Osteoblast (primary cell): ENCODE measurements at regions not wholly inside any gene's neighbourhood (a gene's known extent, or its start where the extent isn't known, plus 50 kb on each side); places are given as distances from the start of the nearest gene placed in this dataset.
"Not testable (repeated sequence)": the region's sequence is repeated elsewhere in the genome, so short reads cannot be mapped to it uniquely, and the experiment has no call there.

ENCODE experiments used
- DNase-seq: peaks from one replicate; pipeline ENCODE4 v3.0.0; 2011; ENCODE audit warnings: low spot score, mixed read lengths; ENCODE audit not compliant: insufficient read length; ENCODE audit errors: missing footprints
- H2AFZ ChIP-seq: 2 replicates; pipeline ENCODE4 v1.6.0; 2011; ENCODE audit warnings: mild to moderate bottlenecking, low read length
- H3K27ac ChIP-seq: 2 replicates; pipeline ENCODE4 v1.5.1; 2011; ENCODE audit warnings: mild to moderate bottlenecking, low read depth, low read length, moderate library complexity
- H3K27me3 ChIP-seq: 2 replicates; pipeline ENCODE4 v1.6.0; 2012; ENCODE audit warnings: mild to moderate bottlenecking, control low read depth, inconsistent platforms, low read length, moderate library complexity; ENCODE audit not compliant: insufficient read depth
- H3K36me3 ChIP-seq: 2 replicates; pipeline ENCODE4 v1.5.1; 2011; ENCODE audit warnings: mild to moderate bottlenecking, low read length, control low read depth, moderate library complexity; ENCODE audit not compliant: insufficient read depth
- H3K4me1 ChIP-seq: 2 replicates; pipeline ENCODE4 v1.5.1; 2011; ENCODE audit warnings: mild to moderate bottlenecking, low read length, control low read depth, moderate library complexity; ENCODE audit not compliant: insufficient read depth
- H3K4me2 ChIP-seq: 2 replicates; pipeline ENCODE4 v1.6.0; 2011; ENCODE audit warnings: mild to moderate bottlenecking, low read length; ENCODE audit not compliant: insufficient read depth
- H3K4me3 ChIP-seq: fragments of 200-600 bp; sonication (generic); 3 replicates; pipeline ENCODE4 v1.5.1; 2012; ENCODE audit warnings: mild to moderate bottlenecking, low read length, inconsistent platforms; ENCODE audit not compliant: insufficient read depth
- H3K79me2 ChIP-seq: 2 replicates; pipeline ENCODE4 v1.6.0; 2012; ENCODE audit warnings: mild to moderate bottlenecking, low read length, control low read depth, inconsistent platforms; ENCODE audit not compliant: insufficient read depth
- H3K9me3 ChIP-seq: 2 replicates; pipeline ENCODE4 v1.5.1; 2011; ENCODE audit warnings: low read depth, low read length, control low read depth
- H4K20me1 ChIP-seq: 2 replicates; pipeline ENCODE4 v1.6.0; 2012; ENCODE audit warnings: mild to moderate bottlenecking, low read length, control low read depth; ENCODE audit not compliant: insufficient read depth
- TF ChIP-seq, protein P1 (sequence below): IDR thresholded peaks from 2 replicates; pipeline ENCODE4 v1.5.1; 2011; ENCODE audit warnings: mild to moderate bottlenecking, low read depth, low read length, moderate library complexity; ENCODE audit errors: extremely low read depth

DNA sequence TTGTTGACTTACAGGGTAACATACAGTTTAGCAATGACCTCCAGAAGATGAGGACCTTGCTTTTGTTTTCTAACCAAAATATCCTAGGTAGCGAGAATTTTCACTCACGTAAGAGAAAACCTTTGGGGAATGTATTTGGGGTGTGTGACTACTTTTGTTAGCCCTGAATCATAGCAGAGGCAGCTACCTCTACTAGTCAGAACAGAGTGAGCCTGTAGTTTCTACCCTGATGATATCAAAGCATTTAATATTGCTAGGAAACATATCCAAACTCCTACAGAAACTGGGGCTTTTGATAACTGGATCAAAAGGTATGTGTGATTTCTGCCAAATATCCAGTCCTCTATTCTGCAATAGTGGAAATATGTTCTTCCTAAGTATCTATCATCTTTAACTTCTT is 462.6 kb upstream of the ZEB2 start:
- no peaks in the 10 kb centered on the region for H4K20me1 ChIP-seq
- no peaks in the 10 kb centered on the region for H3K27me3 ChIP-seq
- no peak overlapping the region for H3K27ac ChIP-seq
- H3K4me3 ChIP-seq: no peak overlapping the region
- no peaks in the 10 kb centered on the region for H3K79me2 ChIP-seq
- H3K4me2 ChIP-seq: no peak overlapping the region
- no peaks in the 10 kb centered on the region for H3K9me3 ChIP-seq
- DNase-seq: no peak
- no peaks in the 10 kb centered on the region for H3K4me1 ChIP-seq
- no peaks in the 10 kb centered on the region for H3K36me3 ChIP-seq
- TF ChIP-seq, protein P1, sequence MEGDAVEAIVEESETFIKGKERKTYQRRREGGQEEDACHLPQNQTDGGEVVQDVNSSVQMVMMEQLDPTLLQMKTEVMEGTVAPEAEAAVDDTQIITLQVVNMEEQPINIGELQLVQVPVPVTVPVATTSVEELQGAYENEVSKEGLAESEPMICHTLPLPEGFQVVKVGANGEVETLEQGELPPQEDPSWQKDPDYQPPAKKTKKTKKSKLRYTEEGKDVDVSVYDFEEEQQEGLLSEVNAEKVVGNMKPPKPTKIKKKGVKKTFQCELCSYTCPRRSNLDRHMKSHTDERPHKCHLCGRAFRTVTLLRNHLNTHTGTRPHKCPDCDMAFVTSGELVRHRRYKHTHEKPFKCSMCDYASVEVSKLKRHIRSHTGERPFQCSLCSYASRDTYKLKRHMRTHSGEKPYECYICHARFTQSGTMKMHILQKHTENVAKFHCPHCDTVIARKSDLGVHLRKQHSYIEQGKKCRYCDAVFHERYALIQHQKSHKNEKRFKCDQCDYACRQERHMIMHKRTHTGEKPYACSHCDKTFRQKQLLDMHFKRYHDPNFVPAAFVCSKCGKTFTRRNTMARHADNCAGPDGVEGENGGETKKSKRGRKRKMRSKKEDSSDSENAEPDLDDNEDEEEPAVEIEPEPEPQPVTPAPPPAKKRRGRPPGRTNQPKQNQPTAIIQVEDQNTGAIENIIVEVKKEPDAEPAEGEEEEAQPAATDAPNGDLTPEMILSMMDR: no peak
- H2AFZ ChIP-seq: no peak overlapping the region

DNA sequence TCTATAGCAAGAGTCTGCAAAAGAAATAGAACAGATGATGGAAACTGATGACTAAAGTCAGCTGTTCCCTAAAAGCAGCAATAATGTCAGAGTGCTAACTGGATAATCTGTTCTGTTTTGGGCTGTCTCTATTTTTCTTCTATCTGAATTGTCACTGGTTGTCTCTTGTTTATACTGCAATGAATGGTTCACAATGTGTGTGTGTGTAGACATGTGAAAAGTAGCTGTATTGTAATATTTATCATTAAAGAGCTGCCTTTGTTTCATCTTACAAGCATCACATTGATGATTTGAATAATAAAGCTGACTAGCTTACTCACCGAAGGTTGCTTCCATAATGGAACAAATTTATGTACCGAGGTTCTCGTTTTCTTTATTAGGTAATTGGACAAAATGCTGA is 456.0 kb upstream of the ZEB2 start:
- Histone ChIP-seq H3K9me3 (no peaks in the 10 kb centered on the region), H3K79me2 (no peaks in the 10 kb centered on the region), H3K27ac (no peak overlapping the region), H3K4me2 (no peak overlapping the region), H2AFZ (no peak overlapping the region), H3K27me3 (no peaks in the 10 kb centered on the region), H3K4me3 (no peak overlapping the region), H3K36me3 (no peaks in the 10 kb centered on the region), H4K20me1 (no peaks in the 10 kb centered on the region), H3K4me1 (no peaks in the 10 kb centered on the region)
- TF ChIP-seq, protein P1: no peak
- no peak for DNase-seq

DNA sequence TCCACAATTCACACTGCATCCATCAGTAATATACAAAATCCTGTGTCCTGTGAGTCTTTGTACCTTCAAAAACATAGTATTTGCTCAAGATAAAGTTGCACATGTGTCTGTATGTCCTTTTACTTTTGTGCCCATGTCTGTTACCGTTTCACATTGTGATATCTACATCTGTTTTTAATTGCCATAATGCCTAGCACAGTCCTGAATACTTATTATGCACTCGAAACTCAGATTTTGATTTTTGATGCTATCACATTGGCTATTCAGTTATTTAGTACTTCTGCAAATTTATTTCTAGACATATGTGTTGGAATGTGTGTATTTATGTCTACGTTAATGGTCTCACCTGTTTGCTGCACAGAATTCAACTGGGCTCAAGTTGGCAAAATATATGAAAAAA is 452.8 kb upstream of the ZEB2 start:
- DNase-seq: no peak
- H3K4me1 ChIP-seq: no peaks in the 10 kb centered on the region
- no peak overlapping the region for H3K4me3 ChIP-seq
- no peak overlapping the region for H3K27ac ChIP-seq
- no peaks in the 10 kb centered on the region for H3K79me2 ChIP-seq
- H4K20me1 ChIP-seq: no peaks in the 10 kb centered on the region
- no peak overlapping the region for H2AFZ ChIP-seq
- H3K36me3 ChIP-seq: no peaks in the 10 kb centered on the region
- H3K27me3 ChIP-seq: no peaks in the 10 kb centered on the region
- H3K4me2 ChIP-seq: no peak overlapping the region
- H3K9me3 ChIP-seq: no peaks in the 10 kb centered on the region
- TF ChIP-seq, protein P1: no peak

DNA sequence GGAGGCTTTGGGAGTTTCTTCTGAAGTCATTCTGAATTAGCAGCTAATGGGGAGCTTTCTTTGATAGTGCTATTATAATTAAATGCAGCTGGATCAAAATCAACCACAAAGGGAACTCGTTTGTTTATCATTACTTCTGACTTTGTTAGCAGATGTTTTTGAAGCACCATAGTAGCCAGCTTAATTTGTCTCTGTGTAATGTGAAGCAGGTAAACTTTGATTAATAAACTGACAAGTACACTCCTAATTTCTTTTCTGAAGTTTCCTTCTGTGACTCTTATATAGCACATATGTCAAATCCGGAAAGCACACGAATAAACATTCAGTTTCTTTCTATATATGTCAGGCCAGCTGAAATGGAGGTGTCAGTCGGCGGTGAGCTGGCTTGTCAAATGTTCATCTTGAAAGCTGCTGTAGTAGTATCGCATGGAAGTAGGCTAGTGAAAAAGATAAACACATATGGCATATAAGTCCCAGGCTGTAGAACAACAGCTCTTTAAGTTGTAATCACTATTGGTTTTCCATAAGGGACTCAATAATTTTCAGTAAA is 451.9 kb upstream of the ZEB2 start:
- DNase-seq: no peak

DNA sequence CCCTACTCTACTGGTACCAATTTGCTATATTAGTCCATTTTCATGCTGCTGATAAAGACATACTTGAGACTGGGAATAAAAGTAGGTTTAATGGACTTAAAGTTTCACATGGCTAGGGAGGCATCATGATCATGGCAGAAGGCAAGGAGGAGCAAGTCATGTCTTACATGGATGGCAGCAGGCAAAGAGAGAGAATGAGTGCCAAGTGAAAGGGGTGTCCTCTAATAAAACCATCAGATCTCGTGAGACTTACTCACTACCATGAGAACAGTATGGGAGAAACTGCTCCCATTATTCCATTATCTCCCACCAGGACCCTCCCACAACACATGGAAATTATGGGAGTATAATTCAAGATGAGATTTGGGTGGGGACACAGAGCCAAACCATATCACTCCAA is 450.5 kb upstream of the ZEB2 start:
- H3K27me3 ChIP-seq, H3K79me2 ChIP-seq, H2AFZ ChIP-seq, H3K36me3 ChIP-seq, H3K4me1 ChIP-seq, H3K4me2 ChIP-seq, H3K9me3 ChIP-seq, H3K4me3 ChIP-seq, H3K27ac ChIP-seq, DNase-seq, H4K20me1 ChIP-seq: not testable (repeated sequence)

More for the DNA sequence above, 451.9 kb upstream of the ZEB2 start:
- H3K36me3 ChIP-seq: no peaks in the 10 kb centered on the region
- H3K4me1 ChIP-seq: no peaks in the 10 kb centered on the region
- H3K4me2 ChIP-seq: no peak overlapping the region
- no peaks in the 10 kb centered on the region for H3K27me3 ChIP-seq
- H2AFZ ChIP-seq: no peak overlapping the region
- no peak overlapping the region for H3K27ac ChIP-seq
- no peaks in the 10 kb centered on the region for H4K20me1 ChIP-seq
- TF ChIP-seq, protein P1: no peak
- H3K9me3 ChIP-seq: no peaks in the 10 kb centered on the region
- H3K4me3 ChIP-seq: no peak overlapping the region
- H3K79me2 ChIP-seq: no peaks in the 10 kb centered on the region

DNA sequence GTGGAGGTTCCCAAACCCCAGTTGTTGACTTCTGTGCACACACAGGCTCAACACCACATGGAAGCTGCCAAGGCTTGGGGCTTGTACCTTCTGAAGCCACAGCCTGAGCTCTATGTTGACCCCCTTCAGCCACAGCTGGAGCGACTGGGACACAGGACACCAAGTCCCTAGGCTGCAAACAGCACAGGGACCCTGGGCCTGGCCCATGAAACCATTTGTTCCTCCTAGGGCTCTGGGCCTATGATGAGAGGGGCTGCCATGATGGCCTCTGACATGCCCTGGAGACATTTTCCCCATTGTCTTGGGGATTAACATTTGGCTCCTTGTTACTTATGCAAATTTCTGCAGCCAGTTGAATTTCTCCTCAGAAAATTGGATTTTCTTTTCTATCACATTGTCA is 449.6 kb upstream of the ZEB2 start:
- not testable (repeated sequence) for H2AFZ ChIP-seq, H3K4me2 ChIP-seq, H4K20me1 ChIP-seq, H3K9me3 ChIP-seq, H3K79me2 ChIP-seq, H3K27ac ChIP-seq, H3K4me1 ChIP-seq, DNase-seq, H3K27me3 ChIP-seq, H3K36me3 ChIP-seq, H3K4me3 ChIP-seq
